ENCODE measurements at regions not wholly inside any gene's neighbourhood (a gene's known extent, or its start where the extent isn't known, plus 50 kb on each side); places are given as distances from the start of the nearest gene placed in this dataset.

DNA sequence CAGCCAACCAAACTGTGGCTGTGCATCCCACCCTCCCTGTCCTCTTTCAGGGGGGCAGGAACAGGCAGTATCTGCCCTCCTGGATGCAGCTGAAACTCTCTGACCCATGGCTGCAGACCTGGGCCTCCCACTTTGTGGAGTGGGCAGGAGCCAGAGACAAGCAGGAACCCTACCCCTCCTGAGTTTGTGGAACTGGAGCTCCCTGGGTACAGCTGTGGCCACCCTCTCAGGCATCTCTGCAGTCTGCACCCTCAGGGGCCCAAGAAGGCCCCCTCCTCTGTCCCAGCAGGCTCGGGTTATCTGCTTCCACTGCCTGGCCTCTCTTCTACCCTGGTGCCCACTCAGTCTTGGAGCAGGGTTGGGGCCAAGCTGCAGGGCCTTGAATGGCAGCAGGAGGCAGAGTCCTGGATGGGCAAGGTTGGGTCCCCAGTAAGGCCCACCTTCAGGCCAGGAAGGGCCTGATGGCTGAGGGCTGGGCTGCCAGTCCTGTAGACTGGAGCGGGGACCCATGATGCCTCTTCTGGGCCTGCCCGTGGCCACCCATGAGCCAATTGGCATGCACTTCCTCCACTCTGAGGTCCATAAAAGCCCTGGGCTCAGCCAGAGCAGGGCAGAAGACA is 619.9 kb downstream of the KIF4B start:
- TF ChIP-seq POLR2AphosphoS5 (IDR thresholded peaks at IDR 0.05; ENCODE audit: low read depth, low read length), result no peak
- TF ChIP-seq TAF1 (IDR thresholded peaks at IDR 0.05; ENCODE audit: borderline replicate concordance, insufficient read depth, low read length), result no peak

DNA sequence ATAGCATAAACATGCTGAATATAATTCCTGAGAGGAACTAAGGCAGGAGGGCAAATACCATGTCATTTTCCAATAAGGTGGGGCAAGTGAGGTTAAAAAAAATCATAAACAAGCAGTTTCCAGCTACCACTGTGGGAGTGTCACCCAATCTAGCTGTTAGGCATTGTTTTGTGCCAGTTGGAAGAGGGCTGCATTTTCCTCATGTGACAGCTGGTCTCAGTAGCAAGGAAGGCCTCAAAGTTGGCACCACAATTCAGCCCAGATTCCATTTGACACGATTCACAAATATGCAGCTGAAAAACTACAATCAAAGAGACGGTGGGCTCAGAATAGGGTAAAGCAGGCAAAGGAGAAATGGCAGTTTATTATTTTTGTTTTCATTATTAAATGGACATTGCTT is 636.1 kb downstream of the KIF4B start:
- TF ChIP-seq POLR2AphosphoS5 (IDR thresholded peaks at IDR 0.05; ENCODE audit: low read depth, low read length), result no peak
- TF ChIP-seq, protein P1, sequence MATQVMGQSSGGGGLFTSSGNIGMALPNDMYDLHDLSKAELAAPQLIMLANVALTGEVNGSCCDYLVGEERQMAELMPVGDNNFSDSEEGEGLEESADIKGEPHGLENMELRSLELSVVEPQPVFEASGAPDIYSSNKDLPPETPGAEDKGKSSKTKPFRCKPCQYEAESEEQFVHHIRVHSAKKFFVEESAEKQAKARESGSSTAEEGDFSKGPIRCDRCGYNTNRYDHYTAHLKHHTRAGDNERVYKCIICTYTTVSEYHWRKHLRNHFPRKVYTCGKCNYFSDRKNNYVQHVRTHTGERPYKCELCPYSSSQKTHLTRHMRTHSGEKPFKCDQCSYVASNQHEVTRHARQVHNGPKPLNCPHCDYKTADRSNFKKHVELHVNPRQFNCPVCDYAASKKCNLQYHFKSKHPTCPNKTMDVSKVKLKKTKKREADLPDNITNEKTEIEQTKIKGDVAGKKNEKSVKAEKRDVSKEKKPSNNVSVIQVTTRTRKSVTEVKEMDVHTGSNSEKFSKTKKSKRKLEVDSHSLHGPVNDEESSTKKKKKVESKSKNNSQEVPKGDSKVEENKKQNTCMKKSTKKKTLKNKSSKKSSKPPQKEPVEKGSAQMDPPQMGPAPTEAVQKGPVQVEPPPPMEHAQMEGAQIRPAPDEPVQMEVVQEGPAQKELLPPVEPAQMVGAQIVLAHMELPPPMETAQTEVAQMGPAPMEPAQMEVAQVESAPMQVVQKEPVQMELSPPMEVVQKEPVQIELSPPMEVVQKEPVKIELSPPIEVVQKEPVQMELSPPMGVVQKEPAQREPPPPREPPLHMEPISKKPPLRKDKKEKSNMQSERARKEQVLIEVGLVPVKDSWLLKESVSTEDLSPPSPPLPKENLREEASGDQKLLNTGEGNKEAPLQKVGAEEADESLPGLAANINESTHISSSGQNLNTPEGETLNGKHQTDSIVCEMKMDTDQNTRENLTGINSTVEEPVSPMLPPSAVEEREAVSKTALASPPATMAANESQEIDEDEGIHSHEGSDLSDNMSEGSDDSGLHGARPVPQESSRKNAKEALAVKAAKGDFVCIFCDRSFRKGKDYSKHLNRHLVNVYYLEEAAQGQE (IDR thresholded peaks at IDR 0.05; ENCODE audit: insufficient read depth in 1 of 2, low read depth in 2 of 2, low read length in 2 of 2), result no peak
- no peak for TF ChIP-seq TAF1 (IDR thresholded peaks at IDR 0.05; ENCODE audit: borderline replicate concordance, insufficient read depth, low read length)
- no peak for TF ChIP-seq FOXP2 (optimal IDR thresholded peaks at IDR 0.05; ENCODE audit: borderline replicate concordance, extremely low read depth, extremely low read length, insufficient read depth)
- TF ChIP-seq SIN3A (IDR thresholded peaks at IDR 0.05; ENCODE audit: borderline replicate concordance, insufficient read depth, low read length), result no peak

DNA sequence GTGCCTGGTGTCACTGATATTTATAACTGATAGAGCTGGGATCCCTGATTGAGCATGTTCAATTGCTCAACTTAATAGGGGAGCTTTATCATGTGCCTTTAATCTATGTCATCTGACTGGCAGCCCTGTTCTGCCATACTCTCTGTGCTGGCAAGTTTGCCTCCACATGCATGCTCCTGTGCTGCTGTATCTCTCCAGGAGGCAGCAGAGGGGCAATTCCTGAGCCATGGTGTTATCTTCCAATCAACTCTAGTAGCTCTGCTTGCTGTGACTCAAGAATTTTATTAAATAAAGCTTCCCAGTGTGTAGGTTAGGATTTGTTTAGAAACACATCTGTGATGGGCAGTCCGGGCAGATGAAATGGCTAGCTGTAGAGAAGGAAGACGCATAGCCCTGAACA is 642.0 kb downstream of the KIF4B start:
- TF ChIP-seq FOXP2 (optimal IDR thresholded peaks at IDR 0.05; ENCODE audit: borderline replicate concordance, extremely low read depth, extremely low read length, insufficient read depth) (no peak), SIN3A (IDR thresholded peaks at IDR 0.05; ENCODE audit: borderline replicate concordance, insufficient read depth, low read length) (no peak), TAF1 (IDR thresholded peaks at IDR 0.05; ENCODE audit: borderline replicate concordance, insufficient read depth, low read length) (no peak), POLR2AphosphoS5 (IDR thresholded peaks at IDR 0.05; ENCODE audit: low read depth, low read length) (no peak)
- TF ChIP-seq, protein P1 (IDR thresholded peaks at IDR 0.05; ENCODE audit: insufficient read depth in 1 of 2, low read depth in 2 of 2, low read length in 2 of 2), result no peak

DNA sequence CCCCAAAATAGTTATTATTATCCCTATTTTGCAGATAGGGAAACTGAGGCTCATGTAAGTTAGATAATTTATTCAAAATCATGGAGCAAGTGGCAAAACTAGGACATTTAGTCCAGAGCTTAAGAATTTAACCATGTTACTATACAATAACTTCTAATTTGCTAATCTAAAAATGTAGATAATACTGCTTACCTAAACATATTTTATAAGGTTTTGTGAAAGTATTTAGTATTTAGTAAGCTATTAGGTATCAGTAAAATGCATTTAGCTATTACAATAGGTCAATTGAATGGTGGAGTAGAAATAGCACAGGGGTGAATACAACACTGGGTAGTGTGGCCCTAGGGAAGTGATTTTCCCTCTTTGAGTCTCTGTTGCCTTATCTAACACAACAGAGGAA is 648.3 kb downstream of the KIF4B start:
- TF ChIP-seq SIN3A (IDR thresholded peaks at IDR 0.05; ENCODE audit: borderline replicate concordance, insufficient read depth, low read length) (no peak), FOXP2 (optimal IDR thresholded peaks at IDR 0.05; ENCODE audit: borderline replicate concordance, extremely low read depth, extremely low read length, insufficient read depth) (no peak), POLR2AphosphoS5 (IDR thresholded peaks at IDR 0.05; ENCODE audit: low read depth, low read length) (no peak), TAF1 (IDR thresholded peaks at IDR 0.05; ENCODE audit: borderline replicate concordance, insufficient read depth, low read length) (no peak)
- TF ChIP-seq, protein P1 (IDR thresholded peaks at IDR 0.05; ENCODE audit: insufficient read depth in 1 of 2, low read depth in 2 of 2, low read length in 2 of 2), result no peak

DNA sequence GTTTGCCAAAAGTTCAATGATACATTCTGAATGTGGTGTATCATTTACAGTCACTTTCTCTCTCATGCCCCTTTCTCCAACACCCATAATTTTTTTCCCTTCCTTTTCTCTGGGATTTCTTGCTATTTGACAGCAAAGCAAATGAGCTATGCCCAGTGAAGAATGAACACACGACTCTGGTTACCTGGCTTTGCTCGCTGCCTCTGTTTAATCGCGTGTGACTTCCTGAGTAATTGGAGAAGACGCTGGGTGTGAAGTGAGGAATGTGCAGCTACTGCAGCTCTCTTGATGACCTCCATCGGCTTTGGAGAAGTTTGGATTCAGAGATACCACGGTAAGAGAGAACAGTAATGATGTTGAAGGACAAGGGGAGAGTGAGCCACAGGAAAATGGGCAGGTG is 651.8 kb downstream of the KIF4B start:
- TF ChIP-seq FOXP2 (optimal IDR thresholded peaks at IDR 0.05; ENCODE audit: borderline replicate concordance, extremely low read depth, extremely low read length, insufficient read depth) (no peak), POLR2AphosphoS5 (IDR thresholded peaks at IDR 0.05; ENCODE audit: low read depth, low read length) (no peak), SIN3A (IDR thresholded peaks at IDR 0.05; ENCODE audit: borderline replicate concordance, insufficient read depth, low read length) (no peak)

DNA sequence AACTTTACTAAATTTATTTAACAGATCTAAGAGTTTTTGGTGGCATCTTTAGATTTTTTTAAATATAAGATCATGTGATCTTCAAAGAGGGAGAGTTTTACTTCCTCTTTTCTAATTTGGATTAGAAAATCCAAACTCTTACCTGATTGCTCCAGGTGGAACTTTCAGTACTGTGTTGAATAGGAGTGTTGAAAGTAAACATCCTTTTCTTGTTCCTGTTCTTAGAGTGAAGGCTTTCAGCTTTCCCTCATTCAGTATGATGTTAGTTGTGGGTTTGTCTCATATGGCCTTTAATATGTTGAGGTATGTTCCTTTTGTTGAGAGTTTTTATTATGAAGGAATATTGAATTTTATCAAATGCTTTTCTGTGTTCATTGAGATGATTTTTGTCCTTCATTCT is 650.0 kb upstream of the SGCD start:
- TF ChIP-seq, protein P1 (IDR thresholded peaks at IDR 0.05; ENCODE audit: insufficient read depth in 1 of 2, low read depth in 2 of 2, low read length in 2 of 2), result no peak
- TF ChIP-seq SIN3A (IDR thresholded peaks at IDR 0.05; ENCODE audit: borderline replicate concordance, insufficient read depth, low read length) (no peak), POLR2AphosphoS5 (IDR thresholded peaks at IDR 0.05; ENCODE audit: low read depth, low read length) (no peak), FOXP2 (optimal IDR thresholded peaks at IDR 0.05; ENCODE audit: borderline replicate concordance, extremely low read depth, extremely low read length, insufficient read depth) (no peak), TAF1 (IDR thresholded peaks at IDR 0.05; ENCODE audit: borderline replicate concordance, insufficient read depth, low read length) (no peak)
